ENCODE measurements at regions not wholly inside any gene's neighbourhood (a gene's known extent, or its start where the extent isn't known, plus 50 kb on each side); places are given as distances from the start of the nearest gene placed in this dataset.
"Not testable (repeated sequence)": the region's sequence is repeated elsewhere in the genome, so short reads cannot be mapped to it uniquely, and the experiment has no call there.

DNA sequence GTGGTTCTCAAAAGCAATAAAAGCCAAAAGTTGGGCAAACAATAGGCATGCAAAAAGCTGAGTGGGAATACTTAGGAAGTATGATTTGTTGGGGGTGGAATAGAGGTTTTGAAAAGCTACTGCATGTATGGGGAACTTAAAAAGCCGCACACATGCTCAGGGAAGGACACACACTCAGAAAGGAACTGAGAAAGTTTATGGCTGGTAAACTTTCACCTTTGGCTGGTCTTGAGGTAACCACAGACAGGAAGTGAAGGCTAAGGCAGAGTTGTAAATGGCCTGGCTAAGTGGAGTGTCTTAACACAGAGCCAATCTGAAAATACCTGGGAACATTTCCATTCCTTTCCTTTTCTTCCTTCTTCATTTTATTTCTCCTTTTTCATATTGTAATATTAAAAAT lies 134.5 kb upstream of the EXOC2 start:
- Histone ChIP-seq H3K4me3 (ENCODE audit: low read length) (no peak overlapping the region), H3K27me3 (ENCODE audit: insufficient read depth, low read length) (no peaks in the 10 kb centered on the region), H3K36me3 (ENCODE audit: insufficient read depth, low read length) (no peaks in the 10 kb centered on the region), H3K4me1 (ENCODE audit: insufficient read depth, low read length) (no peaks in the 10 kb centered on the region), H2AFZ (ENCODE audit: low read depth, low read length) (no peak overlapping the region), H3K9me3 (ENCODE audit: low read length) (no peaks in the 10 kb centered on the region)

DNA sequence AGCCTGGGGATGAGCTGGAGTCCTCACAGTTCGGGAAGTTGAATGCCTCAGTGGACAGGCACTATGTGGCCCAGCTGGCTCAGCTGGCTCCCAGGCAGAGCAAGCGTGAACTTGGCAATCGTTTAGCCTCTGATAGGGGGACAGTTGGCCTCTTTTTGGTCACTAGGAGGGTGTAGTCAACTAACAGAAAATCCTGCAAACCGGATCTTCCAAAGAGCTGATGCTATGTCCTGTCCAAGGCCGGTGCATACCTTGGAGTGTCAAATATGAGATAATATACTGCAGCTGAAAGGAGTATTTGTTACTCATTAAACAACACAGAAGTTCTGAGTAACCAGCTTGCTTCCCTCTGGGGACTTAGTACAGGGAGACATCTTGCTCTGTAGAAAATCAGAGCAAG lies 126.2 kb upstream of the EXOC2 start:
- H3K4me1 ChIP-seq (ENCODE audit: insufficient read depth, low read length) = peaks cover 6% of the 10 kb centered on the region
- no peaks in the 10 kb centered on the region for H3K27me3 ChIP-seq (ENCODE audit: insufficient read depth, low read length)
- no peaks in the 10 kb centered on the region for H3K36me3 ChIP-seq (ENCODE audit: insufficient read depth, low read length)
- H2AFZ ChIP-seq (ENCODE audit: low read depth, low read length) = no peak overlapping the region
- no peak overlapping the region for H3K4me3 ChIP-seq (ENCODE audit: low read length)
- H3K9me3 ChIP-seq (ENCODE audit: low read length) = no peaks in the 10 kb centered on the region

DNA sequence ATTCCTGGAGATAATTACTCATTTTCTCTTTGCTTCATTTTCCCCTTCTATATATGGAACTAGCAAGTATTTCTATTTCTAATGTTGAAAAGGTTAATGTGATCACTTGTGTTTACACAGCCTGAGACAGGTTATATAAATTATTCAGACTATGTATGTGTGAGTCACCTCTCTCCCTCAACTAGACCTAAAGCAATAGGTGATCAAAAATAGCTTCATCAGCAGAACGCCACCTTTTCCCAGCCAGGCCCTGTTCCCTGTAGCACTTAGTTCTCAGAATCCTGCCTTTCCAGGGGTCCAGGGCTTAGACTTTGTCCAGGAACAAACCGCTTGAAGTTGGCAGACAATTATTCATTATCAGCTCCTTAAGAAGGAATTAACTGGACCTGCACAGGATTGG lies 125.3 kb upstream of the EXOC2 start:
- no peaks in the 10 kb centered on the region for H3K27me3 ChIP-seq (ENCODE audit: insufficient read depth, low read length)
- peaks cover 6% of the 10 kb centered on the region for H3K4me1 ChIP-seq (ENCODE audit: insufficient read depth, low read length)
- H2AFZ ChIP-seq (ENCODE audit: low read depth, low read length) = no peak overlapping the region
- no peak overlapping the region for H3K4me3 ChIP-seq (ENCODE audit: low read length)
- no peaks in the 10 kb centered on the region for H3K36me3 ChIP-seq (ENCODE audit: insufficient read depth, low read length)
- H3K9me3 ChIP-seq (ENCODE audit: low read length) = no peaks in the 10 kb centered on the region

DNA sequence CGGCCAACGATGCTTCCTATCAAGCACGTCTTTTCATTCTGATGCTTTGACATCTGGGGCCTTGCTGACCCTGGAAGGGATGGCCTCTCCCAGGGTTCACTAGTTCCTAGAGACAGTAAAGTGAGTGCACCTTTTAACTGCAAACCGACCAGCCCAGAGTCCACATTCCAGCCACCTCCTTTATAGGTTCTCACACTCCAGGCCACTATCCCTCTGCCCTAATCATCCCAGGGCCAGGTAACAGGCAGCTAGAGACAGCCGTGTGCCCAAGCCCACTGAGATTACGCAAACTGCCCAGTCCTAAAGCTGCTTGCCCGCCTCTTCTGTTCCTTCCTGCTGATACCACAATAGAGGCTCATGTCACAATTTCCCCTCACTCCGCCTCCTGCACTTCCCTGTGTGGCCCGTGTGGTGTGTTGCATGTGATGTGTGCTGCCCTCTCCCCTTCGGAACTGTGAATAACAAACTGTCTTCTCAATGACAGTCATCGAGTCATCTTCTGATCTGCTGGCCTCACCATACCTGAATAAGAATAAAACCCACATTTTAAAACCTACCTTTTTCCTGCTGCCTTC lies 123.7 kb upstream of the EXOC2 start:
- Histone ChIP-seq H3K4me3 (ENCODE audit: low read length) (no peak overlapping the region), H3K4me1 (ENCODE audit: insufficient read depth, low read length) (peaks cover 6% of the 10 kb centered on the region), H3K27me3 (ENCODE audit: insufficient read depth, low read length) (no peaks in the 10 kb centered on the region), H3K36me3 (ENCODE audit: insufficient read depth, low read length) (no peaks in the 10 kb centered on the region), H2AFZ (ENCODE audit: low read depth, low read length) (no peak overlapping the region), H3K9me3 (ENCODE audit: low read length) (no peaks in the 10 kb centered on the region)

DNA sequence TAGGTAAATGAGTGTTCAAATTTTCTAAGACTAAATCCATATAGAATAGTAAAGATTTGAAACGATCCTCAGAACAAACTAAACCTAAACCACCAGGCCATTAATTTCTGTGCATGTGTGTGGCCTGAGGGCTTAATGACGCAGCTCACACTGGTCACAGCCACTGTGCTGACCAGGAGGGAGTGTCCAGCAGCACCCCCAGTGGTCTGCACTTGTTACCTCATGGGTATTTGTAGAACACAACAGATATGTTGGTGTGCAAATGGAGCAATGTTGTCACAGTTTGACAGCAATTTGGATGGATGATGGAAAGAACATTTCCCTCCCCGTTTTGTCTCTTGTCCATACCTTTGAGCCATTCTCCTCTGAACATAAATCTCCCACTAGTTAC lies 122.4 kb upstream of the EXOC2 start:
- no peaks in the 10 kb centered on the region for H3K27me3 ChIP-seq (ENCODE audit: insufficient read depth, low read length)
- no peaks in the 10 kb centered on the region for H3K36me3 ChIP-seq (ENCODE audit: insufficient read depth, low read length)
- H3K4me3 ChIP-seq (ENCODE audit: low read length) = no peak overlapping the region
- H3K9me3 ChIP-seq (ENCODE audit: low read length) = no peaks in the 10 kb centered on the region
- H3K4me1 ChIP-seq (ENCODE audit: insufficient read depth, low read length) = no peaks in the 10 kb centered on the region
- no peak overlapping the region for H2AFZ ChIP-seq (ENCODE audit: low read depth, low read length)

DNA sequence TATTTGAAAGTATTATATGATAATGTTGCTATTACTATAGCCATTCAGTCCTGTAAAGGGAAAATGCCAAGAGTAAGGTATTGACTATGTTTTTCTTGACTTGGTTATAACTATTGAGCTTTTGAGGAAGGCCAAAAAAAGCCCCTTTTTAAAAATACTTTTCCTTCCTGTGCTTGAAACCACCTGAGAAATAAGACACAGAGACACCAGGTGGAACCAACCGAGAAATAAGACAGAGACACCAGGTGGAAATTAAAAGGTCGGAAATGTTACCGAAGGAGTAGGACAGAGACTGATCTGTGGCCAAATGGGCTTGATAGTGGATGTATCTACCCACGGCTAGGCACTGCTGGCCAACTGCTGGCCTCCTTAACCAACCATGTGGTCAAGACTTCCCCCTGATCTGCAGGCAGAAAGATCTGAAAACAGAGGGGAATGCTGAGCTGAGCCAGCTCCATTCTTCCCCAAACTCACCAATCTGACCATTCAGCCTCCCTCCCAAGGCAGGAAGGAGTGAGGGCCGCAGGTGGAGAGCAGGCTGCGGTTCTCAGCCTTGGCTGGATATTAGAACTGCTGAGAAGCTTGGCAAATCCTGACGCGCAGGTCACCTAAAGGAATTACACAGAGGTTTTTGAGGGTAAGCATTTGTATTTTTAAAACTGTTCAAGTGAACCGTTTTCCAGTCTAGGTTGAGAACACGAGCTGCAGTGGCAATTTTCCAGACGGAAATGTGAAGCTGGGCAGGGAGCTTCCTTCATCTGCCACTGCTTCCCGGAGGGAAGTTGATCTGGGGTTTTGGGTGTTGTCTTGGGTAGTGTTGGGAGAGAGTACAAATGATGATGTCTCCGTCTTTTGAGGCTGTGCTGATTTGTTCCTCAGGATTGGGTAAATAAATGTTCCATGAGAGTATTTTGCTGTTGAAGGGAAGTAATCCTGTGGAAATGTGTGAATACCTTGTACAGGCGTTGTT lies 121.7 kb upstream of the EXOC2 start:
- Histone ChIP-seq H3K4me3 (ENCODE audit: low read length) (no peak overlapping the region), H3K9me3 (ENCODE audit: low read length) (no peaks in the 10 kb centered on the region), H3K36me3 (ENCODE audit: insufficient read depth, low read length) (no peaks in the 10 kb centered on the region), H2AFZ (ENCODE audit: low read depth, low read length) (no peak overlapping the region), H3K27me3 (ENCODE audit: insufficient read depth, low read length) (no peaks in the 10 kb centered on the region), H3K4me1 (ENCODE audit: insufficient read depth, low read length) (no peaks in the 10 kb centered on the region)

DNA sequence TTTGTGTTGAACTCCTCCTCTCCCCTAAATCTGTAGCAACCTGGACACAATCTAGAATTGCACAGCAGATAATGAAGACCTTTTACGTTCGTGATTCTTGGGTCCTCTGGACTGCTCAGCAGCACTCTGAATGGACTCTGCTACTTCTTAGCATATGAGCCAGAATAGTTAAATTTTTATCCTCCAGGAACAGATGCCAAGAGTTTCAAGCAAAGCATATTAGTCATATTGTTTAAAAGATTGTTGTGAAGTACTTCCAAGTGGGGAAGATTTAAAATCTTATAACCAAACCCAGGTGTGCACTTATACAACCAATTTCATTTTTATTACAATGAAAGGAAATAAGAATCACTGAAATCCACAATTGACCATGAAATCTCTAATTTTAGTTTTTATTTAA lies 118.9 kb upstream of the EXOC2 start:
- no peaks in the 10 kb centered on the region for H3K9me3 ChIP-seq (ENCODE audit: low read length)
- H3K27me3 ChIP-seq (ENCODE audit: insufficient read depth, low read length) = no peaks in the 10 kb centered on the region
- no peak overlapping the region for H3K4me3 ChIP-seq (ENCODE audit: low read length)
- H3K4me1 ChIP-seq (ENCODE audit: insufficient read depth, low read length) = no peaks in the 10 kb centered on the region
- no peaks in the 10 kb centered on the region for H3K36me3 ChIP-seq (ENCODE audit: insufficient read depth, low read length)
- no peak overlapping the region for H2AFZ ChIP-seq (ENCODE audit: low read depth, low read length)

DNA sequence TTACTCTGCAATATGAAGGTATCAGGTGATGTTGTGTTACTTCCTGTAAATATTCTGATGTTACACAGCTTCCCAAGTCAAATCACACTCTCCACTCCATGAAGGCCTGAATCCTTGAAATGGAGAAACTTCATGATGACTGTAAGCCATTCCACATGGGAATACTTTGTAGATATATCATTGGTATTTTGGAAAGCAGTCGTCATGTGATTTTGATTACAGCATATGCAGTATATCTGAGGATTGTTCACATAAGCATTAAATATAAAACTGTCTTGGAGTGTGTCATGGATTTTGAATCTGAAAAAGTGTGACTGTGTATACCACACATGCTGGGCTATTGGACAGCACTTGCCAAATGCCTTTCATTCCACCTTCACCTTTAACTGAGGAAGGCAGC lies 118.3 kb upstream of the EXOC2 start:
- Histone ChIP-seq H3K27me3 (ENCODE audit: insufficient read depth, low read length) (no peaks in the 10 kb centered on the region), H3K4me1 (ENCODE audit: insufficient read depth, low read length) (no peaks in the 10 kb centered on the region), H3K9me3 (ENCODE audit: low read length) (no peaks in the 10 kb centered on the region), H3K36me3 (ENCODE audit: insufficient read depth, low read length) (no peaks in the 10 kb centered on the region), H2AFZ (ENCODE audit: low read depth, low read length) (no peak overlapping the region), H3K4me3 (ENCODE audit: low read length) (no peak overlapping the region)

DNA sequence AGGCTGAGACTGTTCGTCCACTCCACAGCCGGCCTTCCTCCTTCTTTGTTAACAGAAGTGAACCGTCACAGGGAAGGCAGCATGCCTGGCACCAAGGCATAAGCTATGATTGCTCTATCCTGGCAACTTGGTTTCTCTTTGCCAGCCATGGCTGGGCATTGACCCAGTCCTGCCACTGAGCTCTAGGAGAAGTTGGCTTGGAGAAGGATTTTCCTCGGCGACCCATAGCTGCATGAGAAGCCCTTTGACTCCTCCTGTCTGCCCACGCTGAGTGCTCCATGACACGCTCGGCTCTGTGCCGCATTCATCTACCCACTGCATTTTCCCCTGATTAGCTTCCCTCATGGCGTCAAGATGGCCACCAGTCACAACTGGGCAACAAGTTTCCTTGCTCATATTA lies 111.8 kb upstream of the EXOC2 start:
- no peaks in the 10 kb centered on the region for H3K9me3 ChIP-seq (ENCODE audit: low read length)

DNA sequence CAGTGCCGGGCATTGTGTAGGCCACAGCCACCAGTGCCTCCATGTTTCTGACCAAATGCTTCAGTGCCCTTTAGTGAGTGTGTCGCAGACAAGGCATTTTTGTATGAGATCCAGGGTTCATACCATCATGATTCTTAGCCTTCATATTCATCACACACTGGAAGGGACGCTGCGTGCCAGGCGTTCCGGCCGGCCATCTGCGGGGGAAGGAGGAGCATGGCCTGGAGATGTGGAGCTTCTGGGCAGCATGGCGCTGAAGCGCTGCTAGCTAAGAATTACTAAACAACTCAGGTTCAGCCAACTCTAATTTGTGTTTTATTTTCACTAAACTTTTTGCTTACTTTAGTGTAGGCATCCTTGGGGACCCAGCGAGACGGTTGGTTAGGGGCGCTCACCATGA lies 111.4 kb upstream of the EXOC2 start:
- Histone ChIP-seq H3K4me3 (ENCODE audit: low read length) (no peak overlapping the region), H3K4me1 (ENCODE audit: insufficient read depth, low read length) (no peaks in the 10 kb centered on the region), H3K36me3 (ENCODE audit: insufficient read depth, low read length) (no peaks in the 10 kb centered on the region), H2AFZ (ENCODE audit: low read depth, low read length) (no peak overlapping the region), H3K27me3 (ENCODE audit: insufficient read depth, low read length) (no peaks in the 10 kb centered on the region), H3K9me3 (ENCODE audit: low read length) (no peaks in the 10 kb centered on the region)

More for the DNA sequence above, 111.8 kb upstream of the EXOC2 start:
- Histone ChIP-seq H3K27me3 (ENCODE audit: insufficient read depth, low read length) (no peaks in the 10 kb centered on the region), H3K4me3 (ENCODE audit: low read length) (no peak overlapping the region), H2AFZ (ENCODE audit: low read depth, low read length) (no peak overlapping the region), H3K4me1 (ENCODE audit: insufficient read depth, low read length) (no peaks in the 10 kb centered on the region), H3K36me3 (ENCODE audit: insufficient read depth, low read length) (no peaks in the 10 kb centered on the region)

DNA sequence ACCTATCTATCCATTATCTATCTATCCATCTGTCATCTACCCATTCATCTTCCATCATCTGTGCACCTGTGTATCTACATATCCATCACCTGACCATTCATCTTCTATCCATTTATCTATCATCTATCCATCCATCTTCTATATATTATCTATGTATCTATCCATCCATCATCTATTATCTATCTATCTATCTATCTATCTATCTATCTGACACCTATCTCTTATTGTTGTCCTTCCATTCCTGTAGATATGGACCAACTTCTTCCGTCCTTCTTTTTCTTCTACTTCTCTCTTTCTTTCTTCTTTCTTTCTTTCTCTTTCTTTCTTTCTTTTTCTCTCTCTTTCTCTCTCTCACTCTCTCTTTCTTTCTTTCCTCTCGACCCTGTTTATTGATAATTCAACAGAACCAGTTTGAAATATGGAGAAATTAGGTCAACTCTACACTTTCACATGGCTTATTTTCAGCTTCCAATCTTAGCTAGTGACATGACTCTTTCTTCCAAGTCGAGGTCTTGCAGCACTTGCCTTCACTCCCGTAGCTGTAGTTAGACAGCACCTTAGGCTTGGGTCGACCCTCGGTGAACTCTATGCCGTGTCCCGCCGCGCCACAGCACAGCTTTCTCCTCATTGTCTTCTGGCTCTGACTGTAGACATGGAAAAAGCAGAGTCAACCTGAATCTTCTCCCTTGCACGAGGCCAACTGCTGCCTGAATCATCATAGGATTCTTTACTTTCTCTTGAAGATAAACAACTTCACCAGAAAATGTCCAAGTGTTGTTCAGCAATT lies 110.4 kb upstream of the EXOC2 start:
- Histone ChIP-seq H3K27me3 (ENCODE audit: insufficient read depth, low read length) (no peaks in the 10 kb centered on the region), H2AFZ (ENCODE audit: low read depth, low read length) (no peak overlapping the region), H3K36me3 (ENCODE audit: insufficient read depth, low read length) (no peaks in the 10 kb centered on the region), H3K9me3 (ENCODE audit: low read length) (no peaks in the 10 kb centered on the region), H3K4me1 (ENCODE audit: insufficient read depth, low read length) (no peaks in the 10 kb centered on the region), H3K4me3 (ENCODE audit: low read length) (no peak overlapping the region)

DNA sequence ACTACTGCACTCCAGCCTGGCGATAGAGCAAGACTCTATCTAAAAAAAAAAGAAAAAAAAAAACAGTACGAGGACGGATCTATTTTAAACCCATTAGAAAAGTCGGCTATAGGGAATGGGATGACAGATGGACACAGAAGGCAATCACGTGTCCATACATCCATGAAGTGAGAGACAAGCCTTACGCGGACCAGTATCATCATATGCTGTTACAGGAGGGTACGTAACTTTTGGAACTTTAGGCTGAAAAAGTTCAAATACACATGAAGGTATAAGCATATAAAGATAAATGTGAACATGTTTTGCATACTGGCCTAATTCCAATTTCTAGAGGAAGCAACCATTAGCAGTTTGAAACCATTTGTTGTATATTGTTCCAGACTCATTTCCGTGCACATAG lies 109.8 kb upstream of the EXOC2 start:
- no peak overlapping the region for H3K4me3 ChIP-seq (ENCODE audit: low read length)
- no peaks in the 10 kb centered on the region for H3K27me3 ChIP-seq (ENCODE audit: insufficient read depth, low read length)
- no peak overlapping the region for H2AFZ ChIP-seq (ENCODE audit: low read depth, low read length)
- H3K9me3 ChIP-seq (ENCODE audit: low read length) = no peaks in the 10 kb centered on the region
- no peaks in the 10 kb centered on the region for H3K36me3 ChIP-seq (ENCODE audit: insufficient read depth, low read length)
- H3K4me1 ChIP-seq (ENCODE audit: insufficient read depth, low read length) = no peaks in the 10 kb centered on the region

DNA sequence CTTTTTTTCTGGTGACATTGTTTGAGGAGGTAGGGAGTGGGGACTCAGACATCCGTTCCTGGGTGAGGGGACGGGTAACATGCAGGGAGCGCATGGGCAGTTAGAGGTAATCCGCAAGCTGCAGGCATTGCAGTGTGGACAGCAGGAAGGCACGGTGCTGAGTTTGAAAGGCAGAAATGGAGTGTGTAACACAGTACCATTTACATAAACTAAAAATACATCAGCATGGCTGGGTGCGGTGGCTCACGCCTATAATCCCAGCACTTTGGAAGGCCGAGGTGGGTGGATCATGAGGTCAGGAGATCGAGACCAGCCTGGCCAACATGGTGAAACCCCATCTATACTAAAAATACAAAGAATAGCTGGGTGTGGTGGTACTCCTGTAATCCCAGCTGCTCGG lies 109.3 kb upstream of the EXOC2 start:
- not testable (repeated sequence) for H3K36me3 ChIP-seq (ENCODE audit: insufficient read depth, low read length); H3K27me3 ChIP-seq (ENCODE audit: insufficient read depth, low read length); H3K4me1 ChIP-seq (ENCODE audit: insufficient read depth, low read length); H3K9me3 ChIP-seq (ENCODE audit: low read length); H3K4me3 ChIP-seq (ENCODE audit: low read length); H2AFZ ChIP-seq (ENCODE audit: low read depth, low read length)

Data from neuron (in vitro differentiated cells).